Tibial artery (tissue), 4 donors: ENCODE measurements at regions not wholly inside any gene's neighbourhood (a gene's known extent, or its start where the extent isn't known, plus 50 kb on each side); places are given as distances from the start of the nearest gene placed in this dataset.

Source experiments
- DNase-seq, 2 donors: peaks; one replicate each; pipeline ENCODE4 v3.0.0-alpha.2; 2019
- H3K27ac ChIP-seq, 2 donors: fragments of 200-600 bp; sonication (generic) in 1 of 2; 1 replicate in 1 of 2; 2 replicates in 1 of 2; pipeline ENCODE4 v1.5.1; 2018 to 2019; ENCODE audit warnings: mild to moderate bottlenecking in 1 of 2
- H3K27me3 ChIP-seq, 2 donors: fragments of 200-600 bp; sonication (generic) in 1 of 2; one replicate each; pipeline versions ENCODE4 v1.5.1 to v1.6.0; 2016 to 2019
- H3K36me3 ChIP-seq, 3 donors: fragments of 200-600 bp; sonication (generic) in 2 of 3; one replicate each; pipeline ENCODE4 v1.5.1; 2016 to 2019; ENCODE audit warnings: mild to moderate bottlenecking in 2 of 3
- H3K4me1 ChIP-seq, 4 donors: fragments of 200-600 bp; sonication (generic) in 2 of 4; 1 replicate in 3 of 4; 2 replicates in 1 of 4; pipeline ENCODE4 v1.5.1; 2016 to 2019
- H3K4me3 ChIP-seq, 2 donors: fragments of 200-600 bp; sonication (generic) in 1 of 2; 1 replicate in 1 of 2; 2 replicates in 1 of 2; pipeline ENCODE4 v1.5.1; 2018 to 2019; ENCODE audit warnings: mild to moderate bottlenecking in 2 of 2
- H3K9me3 ChIP-seq, 3 donors: fragments of 200-600 bp; sonication (generic) in 1 of 3; one replicate each; pipeline ENCODE4 v1.5.1; 2016 to 2019
- CTCF ChIP-seq, 2 experiments: fragments of 200-600 bp in 1 of 2; fragments of 450-650 bp in 1 of 2; IDR thresholded peaks; one replicate each; pipeline ENCODE4 v1.5.1; 2017 to 2019; ENCODE audit warnings: antibody characterized with exemption in 2 of 2, mild to moderate bottlenecking in 1 of 2, moderate library complexity in 1 of 2
- intact Hi-C: fragments of 100-400 bp; cut with DNase I; formaldehyde crosslinking; loops from one replicate; pipeline ENCODE4 v1.15.0; 2023; ENCODE audit warnings: low total_unique reads

GRCh38 chr9:19675492-19675891 lies 113.3 kb downstream of the SLC24A2 start:
- intact Hi-C loops, result no loop called here
- Histone ChIP-seq H3K36me3 (no peaks in the 10 kb centered on the region), H3K27me3 (no peaks in the 10 kb centered on the region), H3K4me3 (no peak overlapping the region), H3K9me3 (no peaks in the 10 kb centered on the region), H3K27ac (no peak overlapping the region), H3K4me1 (no peaks in the 10 kb centered on the region)
- no peak for DNase-seq
- TF ChIP-seq CTCF (IDR thresholded peaks at IDR 0.05), result no peak

DNA sequence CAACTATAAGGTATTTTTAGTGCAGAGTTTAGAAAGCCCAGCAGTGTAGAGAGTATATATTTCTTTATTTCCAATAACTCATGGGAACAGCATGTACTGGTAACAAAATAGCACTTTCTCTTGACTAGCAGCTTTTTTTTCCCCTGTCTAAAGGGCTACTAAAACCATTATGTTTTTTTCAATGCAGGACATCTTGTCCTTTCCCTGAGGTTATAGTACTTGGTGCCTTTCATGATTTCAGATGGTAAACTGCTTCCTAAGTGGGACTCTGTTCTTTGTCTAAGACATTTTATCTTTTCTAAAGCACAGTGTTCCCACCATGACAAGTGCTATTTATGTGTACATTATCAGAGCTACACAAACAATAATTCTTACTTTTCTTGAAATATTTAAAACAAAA lies 122.3 kb downstream of the SLC24A2 start:
- intact Hi-C loops, result no loop called here
- no peak for TF ChIP-seq CTCF (IDR thresholded peaks at IDR 0.05)
- DNase-seq, result no peak
- H3K4me1 ChIP-seq, result no peaks in the 10 kb centered on the region
- H3K36me3 ChIP-seq, result no peaks in the 10 kb centered on the region
- no peak overlapping the region for H3K27ac ChIP-seq
- H3K4me3 ChIP-seq, result no peak overlapping the region
- H3K27me3 ChIP-seq, result no peaks in the 10 kb centered on the region
- no peaks in the 10 kb centered on the region for H3K9me3 ChIP-seq

GRCh38 chr9:19665146-19665863 lies 123.5 kb downstream of the SLC24A2 start:
- Histone ChIP-seq H3K9me3 (no peaks in the 10 kb centered on the region), H3K4me3 (no peak overlapping the region), H3K36me3 (no peaks in the 10 kb centered on the region), H3K27me3 (no peaks in the 10 kb centered on the region), H3K4me1 (no peaks in the 10 kb centered on the region), H3K27ac (no peak overlapping the region)
- intact Hi-C loops, result no loop called here
- no peak for DNase-seq
- TF ChIP-seq CTCF (IDR thresholded peaks at IDR 0.05), result no peak

GRCh38 chr9:19663570-19663969 lies 125.3 kb downstream of the SLC24A2 start:
- Histone ChIP-seq H3K27ac (no peak overlapping the region), H3K27me3 (no peaks in the 10 kb centered on the region), H3K4me1 (no peaks in the 10 kb centered on the region), H3K36me3 (no peaks in the 10 kb centered on the region), H3K4me3 (no peak overlapping the region), H3K9me3 (no peaks in the 10 kb centered on the region)
- intact Hi-C loops, result no loop called here
- no peak for TF ChIP-seq CTCF (IDR thresholded peaks at IDR 0.05)
- DNase-seq, result no peak

- intact Hi-C loops, result no loop called here
- no peaks in the 10 kb centered on the region for H3K9me3 ChIP-seq
Observed at GRCh38 chr9:19662213-19662612, 126.6 kb downstream of the SLC24A2 start.

More at GRCh38 chr9:19662213-19662612, 126.6 kb downstream of the SLC24A2 start:
- Histone ChIP-seq H3K27ac (no peak overlapping the region), H3K36me3 (no peaks in the 10 kb centered on the region), H3K4me3 (no peak overlapping the region), H3K27me3 (no peaks in the 10 kb centered on the region), H3K4me1 (no peaks in the 10 kb centered on the region)
- no peak for TF ChIP-seq CTCF (IDR thresholded peaks at IDR 0.05)
- no peak for DNase-seq
